OCI-LY7 (cell line): ENCODE measurements at regions not wholly inside any gene's neighbourhood (a gene's known extent, or its start where the extent isn't known, plus 50 kb on each side); places are given as distances from the start of the nearest gene placed in this dataset.

Experiments used
- BruUV-seq: library from RNA; stranded (reverse); fragments of 400-500 nt; replicated peaks from 2 replicates; lab custom pipeline; 2021; lab: Mats Ljungman, UMichigan
- CTCF ChIA-PET: fragments of 300-600 bp; sonication (Branson Sonifier 250); formaldehyde crosslinking; loops from one replicate; lab custom pipeline; 2022; ENCODE audit warnings: antibody characterized with exemption; ENCODE audit not compliant: unreplicated experiment; lab: Charles Lee
- POLR2A ChIA-PET: fragments of 300-600 bp; sonication (Branson Sonifier 250); formaldehyde crosslinking; loops from one replicate; lab custom pipeline; 2022; ENCODE audit warnings: antibody characterized with exemption; lab: Charles Lee
- DNase-seq: peaks from one replicate; pipeline ENCODE4 v3.0.0-alpha.2; 2015; ENCODE audit warnings: low spot score
- H2AFZ ChIP-seq: fragments of 200-600 bp; sonication (generic), shearing (Covaris generic); 2 replicates; pipeline ENCODE4 v1.6.1; 2014; ENCODE audit warnings: mild to moderate bottlenecking, antibody characterized with exemption, low read length, moderate library complexity
- H3K27ac ChIP-seq: fragments of 200-600 bp; sonication (generic); 2 replicates; pipeline ENCODE4 v1.5.1; 2014; ENCODE audit warnings: mixed run types, low read depth, mild to moderate bottlenecking, moderate library complexity, low read length, inconsistent platforms; ENCODE audit not compliant: poor library complexity, severe bottlenecking
- H3K36me3 ChIP-seq: fragments of 200-600 bp; sonication (generic); 2 replicates; pipeline ENCODE4 v1.6.1; 2014; ENCODE audit warnings: mild to moderate bottlenecking, antibody characterized with exemption, low read length, moderate library complexity, mixed read lengths; ENCODE audit not compliant: insufficient read depth
- H3K4me1 ChIP-seq: fragments of 200-600 bp; sonication (generic); 2 replicates; pipeline ENCODE4 v1.5.1; 2014; ENCODE audit warnings: mild to moderate bottlenecking, low read length; ENCODE audit not compliant: insufficient read depth, poor library complexity, severe bottlenecking
- H3K4me2 ChIP-seq: fragments of 200-600 bp; sonication (generic); 2 replicates; pipeline ENCODE4 v1.6.1; 2014; ENCODE audit warnings: mild to moderate bottlenecking, low read length
- H3K4me3 ChIP-seq: fragments of 200-600 bp; sonication (generic); 2 replicates; pipeline ENCODE4 v1.5.1; 2014; ENCODE audit warnings: mild to moderate bottlenecking, low read depth, low read length; ENCODE audit not compliant: poor library complexity, severe bottlenecking
- H3K79me2 ChIP-seq: fragments of 200-600 bp; sonication (generic); 2 replicates; pipeline ENCODE4 v1.6.1; 2016; ENCODE audit warnings: low read depth, mild to moderate bottlenecking, low read length, moderate library complexity, mixed read lengths; ENCODE audit not compliant: insufficient read depth
- H3K9me2 ChIP-seq: fragments of 200-600 bp; sonication (generic); 2 replicates; pipeline ENCODE4 v1.6.1; 2016; ENCODE audit warnings: mild to moderate bottlenecking, low read length, mixed read lengths; ENCODE audit not compliant: insufficient read depth
- H3K9me3 ChIP-seq: fragments of 200-600 bp; sonication (generic); 2 replicates; pipeline ENCODE4 v1.6.1; 2014; ENCODE audit warnings: mild to moderate bottlenecking, mixed run types, low read length, mixed read lengths
- H4K20me1 ChIP-seq: fragments of 200-600 bp; sonication (generic); 2 replicates; pipeline ENCODE4 v1.6.1; 2014; ENCODE audit warnings: mild to moderate bottlenecking, antibody characterized with exemption, low read length, moderate library complexity, mixed read lengths; ENCODE audit not compliant: insufficient read depth
- EZH2phosphoT487 ChIP-seq: fragments of 200-600 bp; sonication (generic); IDR thresholded peaks from 2 replicates; pipeline ENCODE4 v1.6.1; 2018; ENCODE audit warnings: low read depth, borderline replicate concordance, mild to moderate bottlenecking, mixed run types, antibody characterized with exemption, low read length, moderate library complexity, mixed read lengths
- intact Hi-C: fragments of 100-400 bp; cut with micrococcal nuclease; formaldehyde crosslinking; loops from one replicate; pipeline ENCODE4 v1.10.0; 2022; ENCODE audit not compliant: unreplicated experiment
- TF ChIP-seq, protein P1 (sequence below): fragments of 200-600 bp; sonication (generic); conservative IDR thresholded peaks from 2 replicates; pipeline ENCODE4 v1.5.1; 2014; ENCODE audit warnings: mild to moderate bottlenecking, antibody characterized with exemption, low read length, moderate library complexity, mixed read lengths

DNA sequence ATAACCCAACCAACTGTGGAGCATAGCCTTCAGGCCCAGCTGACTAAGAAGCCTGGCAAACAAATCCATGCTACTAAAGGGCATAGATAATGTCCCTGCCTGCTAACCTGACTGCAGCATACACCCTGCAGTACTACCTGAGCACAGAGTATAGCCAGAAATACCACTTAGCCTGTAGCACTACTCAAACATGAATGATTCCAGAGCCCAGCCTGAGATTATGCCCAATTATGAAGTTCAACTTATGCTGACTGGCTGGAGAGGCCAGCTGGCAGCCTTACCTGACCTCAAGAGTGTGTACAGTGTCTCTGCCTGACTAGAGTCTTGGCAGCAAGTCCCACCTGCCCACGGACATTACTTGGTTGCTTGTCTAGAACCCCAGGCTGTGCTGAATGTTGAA, 1265.3 kb downstream of the CDH11 start:
- H3K4me2 ChIP-seq, result no peak overlapping the region
- CTCF ChIA-PET, result no interaction called here
- no peak overlapping the region for H3K4me3 ChIP-seq
- no peak for DNase-seq
- H3K9me3 ChIP-seq, result no peaks in the 10 kb centered on the region
- H3K4me1 ChIP-seq, result no peaks in the 10 kb centered on the region
- no peak overlapping the region for H2AFZ ChIP-seq
- no peak overlapping the region for H3K27ac ChIP-seq
- intact Hi-C loops, result no loop called here
- POLR2A ChIA-PET, result no interaction called here
- BruUV-seq, result no TSS peak
- H3K9me2 ChIP-seq, result no peaks in the 10 kb centered on the region
- no peaks in the 10 kb centered on the region for H3K36me3 ChIP-seq
- no peaks in the 10 kb centered on the region for H3K79me2 ChIP-seq
- no peaks in the 10 kb centered on the region for H4K20me1 ChIP-seq
- TF ChIP-seq EZH2phosphoT487, result no peak
- TF ChIP-seq, protein P1, sequence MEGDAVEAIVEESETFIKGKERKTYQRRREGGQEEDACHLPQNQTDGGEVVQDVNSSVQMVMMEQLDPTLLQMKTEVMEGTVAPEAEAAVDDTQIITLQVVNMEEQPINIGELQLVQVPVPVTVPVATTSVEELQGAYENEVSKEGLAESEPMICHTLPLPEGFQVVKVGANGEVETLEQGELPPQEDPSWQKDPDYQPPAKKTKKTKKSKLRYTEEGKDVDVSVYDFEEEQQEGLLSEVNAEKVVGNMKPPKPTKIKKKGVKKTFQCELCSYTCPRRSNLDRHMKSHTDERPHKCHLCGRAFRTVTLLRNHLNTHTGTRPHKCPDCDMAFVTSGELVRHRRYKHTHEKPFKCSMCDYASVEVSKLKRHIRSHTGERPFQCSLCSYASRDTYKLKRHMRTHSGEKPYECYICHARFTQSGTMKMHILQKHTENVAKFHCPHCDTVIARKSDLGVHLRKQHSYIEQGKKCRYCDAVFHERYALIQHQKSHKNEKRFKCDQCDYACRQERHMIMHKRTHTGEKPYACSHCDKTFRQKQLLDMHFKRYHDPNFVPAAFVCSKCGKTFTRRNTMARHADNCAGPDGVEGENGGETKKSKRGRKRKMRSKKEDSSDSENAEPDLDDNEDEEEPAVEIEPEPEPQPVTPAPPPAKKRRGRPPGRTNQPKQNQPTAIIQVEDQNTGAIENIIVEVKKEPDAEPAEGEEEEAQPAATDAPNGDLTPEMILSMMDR, result no peak

DNA sequence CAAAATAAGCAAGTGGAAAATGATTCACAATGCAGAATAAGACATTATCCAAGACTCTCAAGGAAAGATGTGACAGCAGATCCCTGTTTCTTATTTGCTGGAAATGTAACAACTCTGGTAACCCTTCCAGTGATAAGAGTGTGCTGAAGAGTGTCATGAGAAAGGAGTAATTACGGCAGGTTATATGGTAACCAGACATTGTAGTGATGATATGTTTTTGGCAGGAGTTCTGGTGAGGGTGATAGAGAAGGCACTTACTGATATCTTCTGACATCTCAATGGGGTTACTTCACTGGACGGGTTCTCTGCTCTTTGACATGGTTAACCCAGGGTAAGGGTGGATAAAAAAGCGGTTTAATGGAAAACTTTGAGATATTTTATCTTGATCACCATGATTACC, 1270.9 kb downstream of the CDH11 start:
- H3K27ac ChIP-seq, result no peak overlapping the region
- no TSS peak for BruUV-seq
- H3K4me1 ChIP-seq, result no peaks in the 10 kb centered on the region
- no peak overlapping the region for H3K4me3 ChIP-seq
- H3K79me2 ChIP-seq, result no peaks in the 10 kb centered on the region
- H3K9me3 ChIP-seq, result no peaks in the 10 kb centered on the region
- ChIA-PET CTCF (no interaction called here), POLR2A (no interaction called here)
- H4K20me1 ChIP-seq, result no peaks in the 10 kb centered on the region
- H3K4me2 ChIP-seq, result no peak overlapping the region
- no peak for TF ChIP-seq EZH2phosphoT487
- TF ChIP-seq, protein P1, result no peak
- no peaks in the 10 kb centered on the region for H3K9me2 ChIP-seq
- no peak overlapping the region for H2AFZ ChIP-seq
- DNase-seq, result no peak
- H3K36me3 ChIP-seq, result no peaks in the 10 kb centered on the region
- intact Hi-C loops, result no loop called here

DNA sequence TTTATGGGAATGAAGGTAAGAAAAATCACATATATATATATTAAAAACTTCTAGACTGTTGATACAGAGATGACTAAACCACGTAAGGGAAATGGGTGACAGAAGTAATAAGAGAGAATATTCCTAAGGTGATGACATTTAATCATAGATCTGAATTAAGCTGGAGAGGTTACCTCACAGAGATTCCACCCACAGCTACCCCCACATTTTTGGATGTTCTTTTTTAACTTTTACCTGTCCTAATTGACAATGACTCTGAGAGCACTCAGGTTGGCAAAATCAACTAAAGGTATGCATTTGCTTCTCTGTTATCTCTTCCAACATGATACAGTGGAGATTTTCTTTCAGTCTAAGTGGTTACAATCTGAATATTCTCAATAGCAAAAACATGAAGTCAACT, 1280.6 kb downstream of the CDH11 start:
- no peaks in the 10 kb centered on the region for H3K36me3 ChIP-seq
- TF ChIP-seq, protein P1, result no peak
- no peak for TF ChIP-seq EZH2phosphoT487
- H3K9me2 ChIP-seq, result no peaks in the 10 kb centered on the region
- no peaks in the 10 kb centered on the region for H3K79me2 ChIP-seq
- POLR2A ChIA-PET, result no interaction called here
- H2AFZ ChIP-seq, result no peak overlapping the region
- no peaks in the 10 kb centered on the region for H3K4me1 ChIP-seq
- H4K20me1 ChIP-seq, result no peaks in the 10 kb centered on the region
- no peak overlapping the region for H3K4me2 ChIP-seq
- CTCF ChIA-PET, result no interaction called here
- intact Hi-C loops, result no loop called here
- no peak overlapping the region for H3K27ac ChIP-seq
- DNase-seq, result no peak
- H3K4me3 ChIP-seq, result no peak overlapping the region
- no peaks in the 10 kb centered on the region for H3K9me3 ChIP-seq
- no TSS peak for BruUV-seq
